GM21576 (cell line): ENCODE measurements at regions not wholly inside any gene's neighbourhood (a gene's known extent, or its start where the extent isn't known, plus 50 kb on each side); places are given as distances from the start of the nearest gene placed in this dataset.
"Not testable (repeated sequence)": the region's sequence is repeated elsewhere in the genome, so short reads cannot be mapped to it uniquely, and the experiment has no call there.

Experiments used
- ATAC-seq: cut with Tn5 transposase; IDR thresholded peaks from one replicate; pipeline ENCODE4 v1.9.1; 2021; ENCODE audit warnings: mild to moderate bottlenecking, moderate library complexity; ENCODE audit not compliant: unreplicated experiment

DNA sequence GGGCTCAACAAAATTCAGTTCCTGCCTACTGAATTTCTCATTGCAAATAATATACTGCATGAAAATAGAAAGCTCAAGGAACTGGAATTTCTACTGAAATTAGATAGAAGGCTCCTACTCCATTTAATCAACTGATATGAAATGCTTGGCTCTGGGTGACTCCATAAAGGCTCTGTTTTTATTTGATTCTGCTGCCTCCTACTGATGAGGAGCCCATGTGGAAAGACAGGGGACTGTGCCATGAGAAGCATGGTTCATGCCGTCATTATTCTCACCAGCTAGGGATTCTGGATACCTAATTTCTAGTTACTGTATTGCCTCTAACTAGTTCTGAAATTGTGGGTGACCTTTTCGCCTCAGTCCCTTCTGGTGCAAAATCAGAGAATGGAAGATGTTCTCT is 366.2 kb upstream of the DPH6 start:
- ATAC-seq = no peak

DNA sequence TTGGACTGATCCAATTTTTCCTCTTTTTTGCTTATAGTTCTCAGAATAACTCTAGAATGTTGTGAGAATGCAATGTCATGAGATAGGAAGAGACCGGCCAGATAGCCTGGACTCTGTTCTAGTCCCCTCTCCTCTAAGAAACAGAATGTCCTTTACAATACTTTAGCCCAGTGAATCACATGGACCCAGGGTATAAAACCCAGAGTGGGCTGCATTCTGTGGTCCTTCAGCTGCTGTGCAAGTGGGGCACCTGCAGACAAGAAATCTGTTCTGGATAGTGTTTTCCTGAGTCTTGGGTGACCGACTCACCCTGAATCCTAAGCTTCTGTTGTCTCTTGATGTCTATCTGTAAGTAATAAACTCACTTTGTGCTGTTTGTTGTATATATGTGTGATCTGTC is 368.6 kb upstream of the DPH6 start:
- ATAC-seq = no peak

DNA sequence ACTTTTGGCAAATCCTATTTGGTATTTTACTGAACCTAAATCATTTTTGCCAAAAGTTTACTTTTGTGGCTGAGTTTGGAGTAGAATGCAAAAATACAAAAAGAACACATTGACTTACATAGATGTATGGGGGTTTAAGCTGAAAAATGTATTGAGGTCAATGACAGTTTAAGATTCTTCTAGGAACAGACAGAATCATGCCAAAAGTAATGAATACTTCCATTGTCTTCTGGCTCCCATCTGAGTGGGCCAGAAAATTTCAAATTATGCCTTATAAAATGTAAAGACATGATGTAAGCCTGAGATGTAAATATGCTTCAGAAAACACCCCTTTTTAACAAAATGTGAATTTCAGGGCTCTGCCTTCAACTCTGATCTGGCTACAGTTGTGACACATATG is 375.1 kb upstream of the DPH6 start:
- no peak for ATAC-seq

DNA sequence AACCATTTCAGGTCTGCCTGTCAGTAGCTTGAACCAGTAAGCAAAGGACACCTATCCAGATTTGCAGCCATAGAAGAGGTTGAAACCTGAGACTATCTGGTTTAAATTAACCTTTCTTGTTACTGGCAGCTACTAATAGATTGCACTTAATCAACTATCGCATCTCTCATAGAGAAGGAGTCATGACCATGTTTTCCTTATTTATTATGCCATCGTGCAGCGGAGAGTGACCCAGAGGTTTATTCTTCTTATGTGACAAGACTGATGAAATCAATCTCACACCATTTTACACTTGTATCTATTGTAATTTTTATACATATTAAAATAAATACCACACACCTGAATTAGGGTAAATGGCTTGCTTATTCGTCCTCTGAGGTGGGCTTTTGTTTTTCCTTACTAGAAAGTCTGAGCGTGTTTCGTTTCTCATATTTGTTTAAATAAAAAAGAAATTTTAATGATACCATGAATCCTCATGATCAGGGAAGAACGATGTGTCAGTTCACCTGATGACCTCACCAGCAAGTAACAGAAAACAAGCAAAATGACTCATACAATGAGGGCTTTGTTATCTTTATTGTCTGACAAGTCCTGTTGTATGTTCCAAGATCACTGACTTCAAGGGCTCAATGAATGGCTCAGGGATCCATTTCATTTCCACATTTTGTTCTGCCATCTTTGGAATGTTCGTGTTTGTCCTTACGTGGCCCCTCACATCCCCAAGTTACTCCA is 379.5 kb upstream of the DPH6 start:
- ATAC-seq = no peak

DNA sequence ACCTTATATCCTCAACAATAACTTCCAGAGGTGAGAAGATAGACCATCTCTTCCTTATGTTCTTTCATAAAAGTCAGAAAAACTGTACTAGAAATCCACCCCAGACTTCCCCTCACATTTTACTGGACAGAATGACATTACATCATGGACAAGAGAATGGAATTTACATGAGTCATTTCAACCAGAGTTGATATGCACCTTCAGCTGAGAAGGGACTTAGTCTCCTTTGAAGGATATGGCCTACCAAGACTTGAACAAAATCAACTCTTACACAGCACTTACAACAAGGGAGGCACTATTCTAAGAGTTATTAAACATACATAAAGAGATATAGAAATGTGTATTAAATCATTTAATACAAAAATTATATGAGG is 380.0 kb upstream of the DPH6 start:
- ATAC-seq = no peak

DNA sequence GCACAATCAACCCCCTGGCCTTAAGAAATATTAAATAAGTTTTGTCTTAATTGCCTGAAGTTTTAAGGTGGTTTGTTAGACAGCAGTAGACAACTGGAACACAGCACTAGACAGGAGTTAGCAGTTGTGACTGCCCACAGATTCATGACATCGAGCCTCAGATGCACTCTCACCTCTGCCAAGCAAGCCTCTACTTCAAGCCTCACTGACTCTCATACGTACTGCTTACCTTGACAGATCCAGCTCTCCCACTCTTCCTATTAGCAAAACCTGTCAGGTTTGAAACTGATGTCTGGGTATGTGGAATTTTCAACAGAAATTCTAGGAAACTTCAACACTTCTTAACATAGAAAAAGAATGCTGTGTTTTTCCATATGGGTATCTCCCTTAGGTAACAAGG is 382.9 kb upstream of the DPH6 start:
- ATAC-seq = no peak

DNA sequence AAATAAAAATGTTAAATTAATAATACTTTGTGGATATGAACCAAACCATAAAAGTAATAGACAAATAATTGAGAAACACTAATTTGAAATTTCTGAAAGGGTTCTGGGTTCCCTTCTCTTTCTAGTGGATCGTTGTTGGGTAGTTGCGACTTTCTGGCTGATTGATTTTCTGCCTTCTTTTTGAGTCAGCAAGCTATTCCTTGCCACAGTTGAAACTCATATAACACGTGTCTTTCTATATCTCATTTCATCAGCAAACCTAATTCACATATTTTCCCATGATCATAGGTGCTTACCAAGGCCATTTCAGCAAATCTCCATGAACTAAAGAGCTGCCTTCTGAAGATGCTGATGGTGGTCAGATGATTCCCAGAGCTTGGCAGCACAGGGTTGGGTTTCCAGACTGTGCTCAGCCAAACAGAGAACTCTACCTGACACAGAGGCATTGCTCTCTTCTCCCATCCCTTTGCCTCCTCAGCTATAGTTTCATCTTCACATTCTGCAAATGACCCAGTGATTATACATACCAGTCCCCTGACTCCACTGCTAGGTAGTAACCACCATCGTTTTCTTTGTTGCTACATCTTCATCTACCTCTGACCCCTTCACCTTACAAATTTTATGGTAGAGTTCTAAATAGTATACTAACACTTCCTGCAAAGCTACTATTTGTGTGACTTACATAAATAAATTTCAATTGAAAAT is 383.9 kb upstream of the DPH6 start:
- ATAC-seq = peak; percentile 69

DNA sequence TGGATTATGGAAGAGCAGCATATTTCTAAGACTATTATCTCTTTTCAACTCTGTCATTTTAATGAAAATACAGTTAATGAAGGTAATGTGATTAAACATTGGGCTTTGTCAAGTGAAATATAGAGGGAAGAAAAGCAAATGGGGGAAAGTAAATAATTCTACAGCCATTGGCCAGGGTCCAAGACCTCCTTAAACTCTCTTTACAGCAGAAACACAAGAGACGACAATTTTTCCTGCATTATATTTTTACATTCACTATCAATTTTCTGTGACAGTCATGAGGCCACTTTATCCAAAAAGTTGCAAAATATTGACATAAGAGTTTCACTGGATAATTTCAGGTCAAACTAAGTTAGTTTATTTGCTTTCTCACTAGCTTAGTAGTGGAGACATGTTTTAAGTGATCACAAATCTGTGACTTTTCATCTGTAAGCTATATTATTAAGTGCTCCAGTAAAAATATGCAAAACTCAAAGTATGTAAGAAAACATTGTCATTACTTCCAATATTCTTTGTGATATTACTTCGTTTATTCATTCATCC is 385.9 kb upstream of the DPH6 start:
- ATAC-seq = no peak

DNA sequence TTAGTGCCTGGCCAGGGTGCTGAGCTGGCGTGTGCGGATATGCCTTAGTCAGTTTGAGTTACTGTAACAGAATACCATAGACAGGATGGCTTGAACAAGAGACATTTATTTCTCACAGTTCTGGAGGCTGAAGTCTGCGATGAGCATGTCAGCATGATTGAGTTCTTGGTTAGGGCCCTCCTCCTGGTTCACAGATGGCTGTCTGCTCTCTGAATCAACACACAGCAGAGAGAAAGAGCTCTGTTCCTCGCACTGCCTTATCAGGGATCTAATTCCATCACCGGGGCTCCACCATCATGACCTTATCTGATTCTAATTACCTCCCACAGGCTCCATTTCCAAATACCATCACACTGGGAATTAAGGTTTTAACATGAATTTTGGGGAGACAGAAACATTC is 386.6 kb upstream of the DPH6 start:
- ATAC-seq = no peak

DNA sequence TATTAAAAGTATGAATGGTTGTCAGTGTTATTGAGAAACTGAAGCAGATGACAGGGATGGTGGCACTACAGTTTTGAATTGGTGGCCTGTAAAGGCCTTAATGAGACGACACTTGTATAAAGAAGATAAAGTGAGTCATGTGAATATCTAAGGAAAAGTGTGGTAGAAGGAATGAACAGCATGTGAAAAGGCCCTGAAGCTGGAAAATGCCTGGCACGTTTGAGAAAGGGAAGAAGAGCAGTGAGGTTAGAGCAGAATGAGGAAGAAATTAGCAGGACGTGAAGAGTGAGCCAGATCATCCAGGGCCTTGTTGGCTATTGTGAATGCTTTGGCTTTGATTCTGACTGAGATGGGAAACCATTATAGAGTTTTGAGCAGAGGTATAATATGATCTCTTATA is 387.6 kb upstream of the DPH6 start:
- ATAC-seq = no peak

DNA sequence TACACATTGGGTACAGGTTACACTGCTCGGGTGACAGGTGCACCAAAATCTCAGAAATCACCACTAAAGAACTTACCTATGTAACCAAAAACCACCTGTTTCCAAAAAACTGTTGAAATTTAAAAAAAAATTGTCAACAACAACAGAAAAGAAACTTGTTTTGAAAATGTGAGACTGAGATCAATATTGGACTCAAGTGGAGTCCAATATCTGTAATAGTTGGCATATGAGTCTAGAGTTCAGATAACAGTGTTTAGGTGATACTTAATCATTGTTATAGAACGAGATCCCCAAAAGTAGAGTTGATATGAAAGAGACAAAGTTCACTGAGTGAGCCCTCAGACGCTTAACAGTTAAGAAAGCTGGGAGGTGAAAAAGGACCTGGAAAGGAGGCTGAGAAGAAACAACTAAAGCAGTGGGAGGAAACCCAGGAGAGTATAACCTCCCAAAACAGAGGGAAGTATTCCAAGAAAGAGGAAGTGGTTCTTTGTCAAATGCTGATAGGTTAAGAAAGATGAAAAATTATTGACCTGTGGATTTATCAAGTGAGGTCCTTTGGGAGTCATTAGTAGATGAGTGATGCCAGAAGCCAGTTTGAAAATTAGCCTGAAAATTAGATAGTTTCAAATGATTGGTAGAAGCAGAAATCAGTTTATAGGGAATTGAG is 388.6 kb upstream of the DPH6 start:
- no peak for ATAC-seq

DNA sequence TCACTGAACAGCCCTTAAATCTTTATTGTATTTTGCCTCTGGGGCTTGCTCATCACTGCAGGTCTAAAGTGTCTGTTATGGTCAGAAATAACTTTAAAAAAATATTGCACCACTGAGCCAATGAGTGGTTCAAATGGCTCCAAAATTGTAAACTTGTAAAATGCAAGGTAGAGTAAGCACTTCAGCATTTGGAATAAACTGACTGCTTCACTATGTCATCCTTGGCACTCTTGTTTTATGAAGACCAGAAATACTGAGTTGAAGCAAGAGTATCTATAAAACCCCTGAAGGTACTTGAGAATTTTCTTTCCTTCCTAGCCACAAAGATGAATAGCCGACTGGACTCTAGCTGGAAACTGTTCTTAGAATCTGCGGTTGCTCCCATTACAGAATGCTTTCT is 390.3 kb upstream of the DPH6 start:
- ATAC-seq = no peak

DNA sequence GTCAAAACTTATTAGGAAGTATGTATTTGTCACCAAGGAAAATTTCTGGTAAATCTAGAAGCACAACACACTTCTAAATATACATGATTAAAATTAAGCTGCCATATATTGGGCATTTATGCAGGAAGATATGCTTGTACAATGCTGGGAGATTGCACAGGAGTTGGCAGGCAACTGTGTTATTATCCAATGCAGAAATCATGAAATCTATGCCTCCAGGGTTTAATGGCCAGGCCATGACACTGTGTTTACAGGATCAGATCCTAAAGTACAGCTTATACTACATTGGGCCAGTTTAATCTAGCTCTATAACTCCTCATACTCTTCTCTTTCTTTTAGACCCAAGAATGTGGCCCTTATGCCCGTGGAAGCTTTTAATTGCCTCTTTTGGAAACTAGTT is 391.4 kb upstream of the DPH6 start:
- no peak for ATAC-seq

DNA sequence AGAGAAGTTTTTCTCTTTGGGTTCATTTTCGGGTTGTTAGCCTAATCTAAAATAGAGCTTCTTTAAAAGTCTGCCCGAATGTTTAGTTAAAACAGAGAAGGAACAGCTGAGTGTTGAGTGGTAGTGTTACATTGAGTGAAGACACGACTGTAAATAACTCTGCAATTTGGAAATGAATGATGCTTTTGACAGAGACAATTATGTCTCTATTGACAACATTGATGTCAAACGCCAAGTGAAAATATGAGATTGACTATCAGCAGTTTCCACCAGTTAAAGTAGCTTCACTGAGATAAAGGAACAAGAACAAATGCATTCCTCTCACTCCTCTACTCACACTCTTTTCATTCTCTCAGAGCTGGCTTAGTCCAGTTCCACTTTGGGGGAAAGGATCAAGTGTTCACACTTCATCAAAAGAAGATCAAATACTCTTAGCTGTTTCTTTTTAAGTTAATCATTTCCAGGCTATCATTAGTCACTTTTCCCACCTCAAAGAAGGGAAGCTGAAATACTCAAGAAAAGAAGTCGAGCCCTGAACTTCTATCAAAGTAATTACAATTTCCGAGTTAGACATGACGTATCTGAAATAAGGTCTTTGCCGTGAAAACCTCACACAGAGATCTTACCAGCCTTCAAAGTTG is 399.1 kb upstream of the DPH6 start:
- ATAC-seq = no peak

DNA sequence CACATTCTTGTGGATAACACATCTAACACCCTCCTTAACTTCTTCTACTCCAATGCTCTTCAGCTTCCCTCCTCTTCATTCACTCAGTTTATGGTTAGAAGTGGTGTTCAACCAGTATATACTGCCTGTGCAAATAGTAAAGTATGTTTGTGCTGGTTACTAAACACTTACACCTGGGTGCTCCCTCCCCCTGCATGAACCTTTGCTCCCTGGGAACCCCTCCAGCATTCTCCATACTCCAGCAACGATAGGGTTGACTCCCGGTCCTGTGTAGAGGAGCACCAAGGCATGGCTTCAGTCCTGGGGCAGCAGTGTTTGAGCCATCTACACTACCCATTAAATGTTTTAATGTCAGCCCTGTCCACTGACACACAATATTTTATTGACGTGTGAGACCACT is 407.5 kb upstream of the DPH6 start:
- ATAC-seq = no peak

DNA sequence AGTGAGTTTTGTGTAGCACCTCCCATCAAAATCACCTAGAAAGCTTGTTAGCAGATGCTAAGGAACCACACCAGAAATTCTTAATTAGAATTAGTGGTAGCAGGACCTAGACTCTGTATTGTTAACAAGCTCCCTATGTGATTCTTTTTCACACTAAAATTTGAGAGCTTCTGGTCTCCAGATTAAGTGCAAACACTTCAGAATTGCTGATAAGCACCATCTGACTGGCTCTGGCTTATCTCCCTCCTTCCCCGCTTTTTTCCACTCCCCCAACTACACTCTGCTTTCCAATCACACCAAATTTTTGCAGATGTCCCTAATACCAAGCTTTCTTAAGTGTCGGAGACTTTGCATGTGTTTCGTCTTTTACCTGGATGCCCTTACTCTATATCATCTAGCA is 410.1 kb upstream of the DPH6 start:
- ATAC-seq = no peak

DNA sequence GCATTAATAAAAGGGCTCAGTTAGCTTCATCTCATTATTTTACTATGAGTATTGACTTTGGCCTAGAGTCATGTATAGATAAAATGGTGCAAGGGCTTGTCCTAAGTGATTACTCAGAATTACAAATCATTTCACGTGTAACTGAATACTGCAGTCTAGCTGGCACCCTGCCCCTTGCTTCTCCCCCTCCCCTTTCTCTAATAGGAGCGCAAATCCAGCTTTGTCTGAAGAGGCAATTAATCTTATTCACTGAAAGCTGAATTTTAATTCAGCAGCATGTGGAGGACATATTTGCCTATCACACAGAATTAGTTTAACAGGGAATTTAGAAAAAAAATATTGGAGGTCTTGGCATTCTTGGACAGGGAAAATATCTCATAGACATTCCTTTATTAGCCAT is 412.1 kb upstream of the DPH6 start:
- ATAC-seq = no peak

DNA sequence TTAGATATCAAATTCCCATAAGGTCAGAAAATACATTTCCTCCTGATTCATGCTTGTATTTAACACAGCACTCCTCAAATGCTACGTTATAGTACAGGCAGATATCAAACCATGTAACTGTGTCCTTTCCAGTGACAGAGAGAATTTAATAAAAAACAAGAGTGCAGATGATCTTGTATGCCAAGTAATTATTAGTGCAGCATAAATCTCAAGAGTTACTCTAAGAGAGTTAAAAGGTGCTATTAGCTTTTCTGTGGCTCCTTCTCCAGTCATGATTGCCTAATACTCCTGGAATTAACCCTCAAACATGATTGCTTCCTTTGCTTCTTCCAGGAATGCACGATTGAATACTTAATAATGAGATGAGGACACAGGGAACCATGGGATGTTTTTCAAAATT is 413.0 kb upstream of the DPH6 start:
- ATAC-seq = no peak

DNA sequence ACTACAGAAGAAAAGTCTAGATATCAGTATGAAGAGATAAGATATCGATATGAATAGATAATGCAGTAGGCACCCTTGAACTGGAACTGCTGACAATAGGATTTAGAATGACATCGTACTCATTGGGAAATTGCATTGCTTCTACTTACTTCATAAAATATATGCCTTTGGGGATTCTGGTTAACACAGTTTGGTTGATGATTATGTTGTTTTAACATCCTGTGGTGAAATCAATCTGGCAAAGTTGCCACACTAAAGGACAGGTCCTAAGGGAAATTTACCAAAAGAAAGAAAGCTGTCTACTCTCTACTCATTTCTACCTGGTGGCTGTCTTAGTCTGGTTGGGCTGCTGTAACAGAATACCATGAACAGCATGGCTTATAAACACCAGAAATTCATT is 417.4 kb upstream of the DPH6 start:
- no peak for ATAC-seq

DNA sequence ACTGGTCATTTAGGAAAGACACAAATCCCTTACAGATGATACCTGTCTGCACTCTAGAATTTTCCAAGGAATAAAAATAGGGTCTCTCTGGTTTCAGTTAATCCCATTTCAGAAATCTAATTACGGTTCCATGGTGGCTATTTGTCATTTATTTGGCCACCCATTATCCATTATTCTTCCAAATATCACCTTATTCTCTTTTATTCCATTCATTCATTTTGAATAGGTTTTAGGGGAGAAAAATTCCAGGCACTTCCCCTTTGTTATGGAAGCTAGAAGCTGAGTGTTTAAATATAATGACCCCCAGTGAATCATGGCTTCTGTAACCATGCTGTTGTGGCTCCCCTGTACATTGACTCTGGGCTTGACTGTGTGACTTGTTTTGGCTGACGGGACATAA is 420.8 kb upstream of the DPH6 start:
- ATAC-seq = no peak

DNA sequence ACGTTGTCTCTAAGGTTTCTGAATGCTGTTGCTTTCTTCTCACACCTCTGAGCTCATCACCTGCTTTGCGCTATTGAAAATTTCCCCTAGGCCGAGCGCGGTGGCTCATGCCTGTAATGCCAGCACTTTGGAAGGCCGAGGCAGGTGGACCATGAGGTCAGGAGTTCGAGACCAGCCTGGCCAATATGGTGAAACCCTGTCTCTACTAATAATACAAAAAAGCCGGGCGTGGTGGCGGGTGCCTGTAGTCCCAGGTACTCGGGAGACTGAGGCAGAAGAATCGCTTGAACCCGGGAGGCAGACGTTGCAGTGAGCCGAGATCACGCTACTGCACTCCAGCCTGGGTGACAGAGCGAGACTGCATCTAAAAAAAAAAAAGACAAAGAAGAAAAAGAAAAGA is 422.0 kb upstream of the DPH6 start:
- not testable (repeated sequence) for ATAC-seq

DNA sequence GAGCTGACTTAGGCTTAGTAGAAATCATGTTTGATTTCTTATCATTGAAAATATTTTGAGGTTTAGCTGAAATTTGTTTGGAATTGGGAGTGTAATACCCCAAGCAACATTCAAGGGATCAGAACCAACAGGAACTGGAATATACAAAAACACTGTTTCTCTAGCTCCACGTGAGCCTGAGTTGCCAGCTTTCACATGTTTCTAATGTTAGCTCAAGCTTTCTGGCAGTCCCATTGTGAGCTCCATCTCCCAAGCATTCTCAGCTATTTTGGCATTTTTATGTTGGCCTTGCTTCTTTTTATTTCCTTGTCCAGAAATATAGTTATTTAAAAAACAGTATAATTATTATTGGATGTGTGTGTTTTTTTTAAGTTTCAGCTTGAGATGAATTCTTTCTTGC is 427.1 kb upstream of the DPH6 start:
- ATAC-seq = no peak
